GM21515 (cell line): ENCODE measurements at regions not wholly inside any gene's neighbourhood (a gene's known extent, or its start where the extent isn't known, plus 50 kb on each side); places are given as distances from the start of the nearest gene placed in this dataset.

Experiments
- ATAC-seq: cut with Tn5 transposase; IDR thresholded peaks from one replicate; pipeline ENCODE4 v1.9.1; 2021; ENCODE audit not compliant: unreplicated experiment

GRCh38 chrX:21056622-21057021, 317.6 kb upstream of the CNKSR2 start:
- no peak for ATAC-seq

GRCh38 chrX:21047034-21047455, 327.2 kb upstream of the CNKSR2 start:
- no peak for ATAC-seq

- no peak for ATAC-seq
Measured at GRCh38 chrX:21014326-21014725, 359.9 kb upstream of the CNKSR2 start.

GRCh38 chrX:21004835-21005234, 369.4 kb upstream of the CNKSR2 start:
- no peak for ATAC-seq

- no peak for ATAC-seq
Measured at GRCh38 chrX:20995829-20996228, 378.4 kb upstream of the CNKSR2 start.

- no peak for ATAC-seq
Measured at GRCh38 chrX:20989361-20989760, 384.9 kb upstream of the CNKSR2 start.

GRCh38 chrX:20988804-20989203, 385.4 kb upstream of the CNKSR2 start:
- ATAC-seq: no peak

- ATAC-seq: no peak
Measured at GRCh38 chrX:20988118-20988517, 386.1 kb upstream of the CNKSR2 start.

- ATAC-seq: no peak
Measured at GRCh38 chrX:20980426-20980825, 393.8 kb upstream of the CNKSR2 start.

- ATAC-seq: no peak
Measured at GRCh38 chrX:20974326-20974725, 399.9 kb upstream of the CNKSR2 start.

- no peak for ATAC-seq
Measured at GRCh38 chrX:20973038-20973437, 401.2 kb upstream of the CNKSR2 start.

GRCh38 chrX:20971250-20971649, 403.0 kb upstream of the CNKSR2 start:
- no peak for ATAC-seq

GRCh38 chrX:20969565-20969964, 404.7 kb upstream of the CNKSR2 start:
- no peak for ATAC-seq

- no peak for ATAC-seq
Measured at GRCh38 chrX:20968996-20969395, 405.2 kb upstream of the CNKSR2 start.

- no peak for ATAC-seq
Measured at GRCh38 chrX:20967725-20968124, 406.5 kb upstream of the CNKSR2 start.

GRCh38 chrX:20965270-20966044, 408.8 kb upstream of the CNKSR2 start:
- ATAC-seq: no peak

GRCh38 chrX:20954014-20954413, 420.2 kb upstream of the CNKSR2 start:
- no peak for ATAC-seq

GRCh38 chrX:20952180-20952579, 422.0 kb upstream of the CNKSR2 start:
- ATAC-seq: no peak

- ATAC-seq: no peak
Measured at GRCh38 chrX:20951016-20951810, 423.0 kb upstream of the CNKSR2 start.

- ATAC-seq: no peak
Measured at GRCh38 chrX:20947411-20947912, 426.8 kb upstream of the CNKSR2 start.

GRCh38 chrX:20913760-20914159, 460.5 kb upstream of the CNKSR2 start:
- no peak for ATAC-seq

GRCh38 chrX:20906571-20906970, 467.6 kb upstream of the CNKSR2 start:
- no peak for ATAC-seq
